CD4-positive, alpha-beta T cell (primary cell): ENCODE measurements at regions not wholly inside any gene's neighbourhood (a gene's known extent, or its start where the extent isn't known, plus 50 kb on each side); places are given as distances from the start of the nearest gene placed in this dataset.

Experiments used
- ATAC-seq: fragments of 200-7000 bp; cut with Tn5 transposase; one replicate; pipeline ENCODE4 v1.10.0; 2022; ENCODE audit warnings: mild to moderate bottlenecking; ENCODE audit not compliant: poor library complexity
- CTCF ChIA-PET: fragments of 350-600 bp; sonication (Branson Sonifier 250); formaldehyde crosslinking; loops from one replicate; lab custom pipeline; 2021; ENCODE audit warnings: antibody characterized with exemption, inconsistent platforms; lab: Charles Lee
- POLR2A ChIA-PET: fragments of 350-600 bp; sonication (Branson Sonifier 250); formaldehyde crosslinking; loops from one replicate; lab custom pipeline; 2021; ENCODE audit warnings: antibody characterized with exemption, inconsistent platforms; lab: Charles Lee
- DNase-seq, 14 experiments: peaks; one replicate each; pipeline ENCODE4 v3.0.0-alpha.2; 2013 to 2020; ENCODE audit warnings: mixed read lengths in 2 of 14
- H3K27ac ChIP-seq, 2 donors: one replicate each; pipeline versions ENCODE4 v1.5.1 to v1.7.0; 2013; ENCODE audit warnings: low read length in 2 of 2, low read depth in 1 of 2, mild to moderate bottlenecking in 1 of 2
- H3K27me3 ChIP-seq, 2 experiments: 1 replicate in 1 of 2; 2 replicates in 1 of 2; pipeline versions ENCODE4 v1.6.1 to v1.7.0; 2013; ENCODE audit warnings: low read length in 2 of 2, control low read depth in 1 of 2, mild to moderate bottlenecking in 1 of 2, moderate library complexity in 1 of 2; ENCODE audit not compliant: insufficient read depth in 2 of 2, control insufficient read depth in 1 of 2
- H3K36me3 ChIP-seq: one replicate; pipeline ENCODE4 v1.6.1; 2013; ENCODE audit warnings: low read length, control low read depth; ENCODE audit not compliant: insufficient read depth
- H3K4me1 ChIP-seq: one replicate; pipeline ENCODE4 v1.6.1; 2013; ENCODE audit warnings: low read length, control low read depth; ENCODE audit not compliant: insufficient read depth
- H3K4me3 ChIP-seq: one replicate; pipeline ENCODE4 v1.5.1; 2013; ENCODE audit warnings: mild to moderate bottlenecking, low read length, moderate library complexity
- H3K9me3 ChIP-seq, 2 experiments: 1 replicate in 1 of 2; 2 replicates in 1 of 2; pipeline versions ENCODE4 v1.6.1 to v1.7.0; 2013; ENCODE audit warnings: low read length in 2 of 2, mild to moderate bottlenecking in 2 of 2, control low read depth in 1 of 2, moderate library complexity in 1 of 2; ENCODE audit not compliant: control insufficient read depth in 1 of 2, insufficient read depth in 1 of 2
- H3K27ac Mint-ChIP-seq: one replicate; pipeline ENCODE4 v1.8.0; 2020; ENCODE audit warnings: mixed read lengths
- H3K27me3 Mint-ChIP-seq: one replicate; pipeline ENCODE4 v1.8.0; 2021; ENCODE audit warnings: mixed read lengths
- H3K36me3 Mint-ChIP-seq: one replicate; pipeline ENCODE4 v1.8.0; 2021; ENCODE audit warnings: low read depth, mixed read lengths
- H3K4me1 Mint-ChIP-seq: one replicate; pipeline ENCODE4 v1.8.0; 2021; ENCODE audit warnings: low read depth, mixed read lengths
- H3K4me3 Mint-ChIP-seq: one replicate; pipeline ENCODE4 v1.8.0; 2020; ENCODE audit warnings: mild to moderate bottlenecking, mixed read lengths
- H3K9me3 Mint-ChIP-seq: one replicate; pipeline ENCODE4 v1.8.0; 2020; ENCODE audit warnings: mixed read lengths
- intact Hi-C, 2 experiments: fragments of 100-400 bp; cut with DNase I in 1 of 2; cut with micrococcal nuclease in 1 of 2; formaldehyde crosslinking; loops; one replicate each; pipeline versions ENCODE4 v1.15.1 to v1.9.0; 2023 to 2025; cut with DNase I, micrococcal nuclease
- TF ChIP-seq, protein P1 (sequence below): fragments of 200-600 bp; IDR thresholded peaks from one replicate; pipeline ENCODE4 v1.8.0; 2022; ENCODE audit warnings: antibody characterized with exemption, mild to moderate bottlenecking

DNA sequence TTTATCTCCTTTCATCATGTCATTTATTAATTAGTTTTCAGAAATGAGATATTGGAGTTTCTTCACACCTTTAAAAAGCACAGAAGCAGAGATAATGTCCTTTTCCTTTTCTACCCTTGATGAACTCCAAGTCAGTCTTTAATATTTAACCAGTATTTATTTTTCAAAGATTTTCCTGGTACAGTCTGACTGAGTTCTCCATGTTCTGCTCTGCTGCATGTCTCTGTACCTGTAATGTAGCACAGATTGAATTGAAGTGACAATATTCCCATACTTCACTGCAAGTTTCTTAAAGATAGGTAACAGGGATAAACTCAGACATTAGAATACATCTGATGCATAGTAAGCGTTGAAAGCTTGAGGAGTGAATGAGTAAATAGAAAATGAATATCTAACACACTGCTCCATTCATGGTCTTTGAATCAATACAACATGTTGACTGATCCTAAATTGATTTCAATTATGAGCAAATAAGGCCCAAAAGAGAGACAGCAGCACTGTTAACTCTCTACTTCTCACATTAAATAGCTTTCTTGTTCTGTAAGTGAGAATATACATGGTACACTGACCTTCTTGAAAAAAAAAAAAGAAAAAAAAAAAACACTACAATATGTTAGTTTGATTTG, 1323.6 kb upstream of the PRR20A start:
- POLR2A ChIA-PET = no interaction called here
- H3K4me1 ChIP-seq = no peaks in the 10 kb centered on the region
- CTCF ChIA-PET = no interaction called here
- no peaks in the 10 kb centered on the region for H3K27me3 ChIP-seq
- no peak overlapping the region for H3K27ac ChIP-seq
- no peak overlapping the region for H3K27ac Mint-ChIP-seq
- no peak for ATAC-seq
- H3K9me3 ChIP-seq = no peaks in the 10 kb centered on the region
- no peaks in the 10 kb centered on the region for H3K4me1 Mint-ChIP-seq
- H3K4me3 Mint-ChIP-seq = no peak overlapping the region
- DNase-seq = no peak
- intact Hi-C loops = no loop called here
- TF ChIP-seq, protein P1, sequence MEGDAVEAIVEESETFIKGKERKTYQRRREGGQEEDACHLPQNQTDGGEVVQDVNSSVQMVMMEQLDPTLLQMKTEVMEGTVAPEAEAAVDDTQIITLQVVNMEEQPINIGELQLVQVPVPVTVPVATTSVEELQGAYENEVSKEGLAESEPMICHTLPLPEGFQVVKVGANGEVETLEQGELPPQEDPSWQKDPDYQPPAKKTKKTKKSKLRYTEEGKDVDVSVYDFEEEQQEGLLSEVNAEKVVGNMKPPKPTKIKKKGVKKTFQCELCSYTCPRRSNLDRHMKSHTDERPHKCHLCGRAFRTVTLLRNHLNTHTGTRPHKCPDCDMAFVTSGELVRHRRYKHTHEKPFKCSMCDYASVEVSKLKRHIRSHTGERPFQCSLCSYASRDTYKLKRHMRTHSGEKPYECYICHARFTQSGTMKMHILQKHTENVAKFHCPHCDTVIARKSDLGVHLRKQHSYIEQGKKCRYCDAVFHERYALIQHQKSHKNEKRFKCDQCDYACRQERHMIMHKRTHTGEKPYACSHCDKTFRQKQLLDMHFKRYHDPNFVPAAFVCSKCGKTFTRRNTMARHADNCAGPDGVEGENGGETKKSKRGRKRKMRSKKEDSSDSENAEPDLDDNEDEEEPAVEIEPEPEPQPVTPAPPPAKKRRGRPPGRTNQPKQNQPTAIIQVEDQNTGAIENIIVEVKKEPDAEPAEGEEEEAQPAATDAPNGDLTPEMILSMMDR = no peak
- H3K36me3 ChIP-seq = no peaks in the 10 kb centered on the region
- H3K36me3 Mint-ChIP-seq = no peaks in the 10 kb centered on the region
- H3K4me3 ChIP-seq = no peak overlapping the region
- no peaks in the 10 kb centered on the region for H3K27me3 Mint-ChIP-seq
- H3K9me3 Mint-ChIP-seq = peaks cover 10% of the 10 kb centered on the region

DNA sequence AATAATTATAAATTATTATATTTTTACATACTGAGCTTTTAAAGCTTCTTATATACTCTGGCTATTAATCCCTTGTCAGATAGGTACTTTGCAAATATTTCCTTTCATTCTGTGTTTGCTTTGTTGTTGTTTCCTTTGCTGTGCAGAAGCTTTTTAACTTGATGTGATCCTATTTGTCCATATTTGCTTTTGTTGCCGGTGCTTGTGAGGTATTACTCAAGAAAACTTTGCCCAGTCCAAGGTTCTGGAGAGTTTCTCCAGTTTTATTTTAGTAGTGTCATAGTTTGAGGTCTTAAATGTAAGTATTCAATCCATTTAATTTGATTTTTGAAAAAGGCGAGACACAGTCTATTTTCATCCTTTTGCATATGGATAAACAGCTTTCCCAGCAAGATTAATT, 1319.9 kb upstream of the PRR20A start:
- no peak overlapping the region for H3K27ac Mint-ChIP-seq
- no peaks in the 10 kb centered on the region for H3K36me3 Mint-ChIP-seq
- H3K36me3 ChIP-seq = no peaks in the 10 kb centered on the region
- H3K27me3 ChIP-seq = no peaks in the 10 kb centered on the region
- ChIA-PET POLR2A (no interaction called here), CTCF (no interaction called here)
- peaks cover 8% of the 10 kb centered on the region for H3K9me3 Mint-ChIP-seq
- ATAC-seq = no peak
- no peaks in the 10 kb centered on the region for H3K9me3 ChIP-seq
- DNase-seq = no peak
- no peaks in the 10 kb centered on the region for H3K4me1 ChIP-seq
- no peak overlapping the region for H3K4me3 ChIP-seq
- no peaks in the 10 kb centered on the region for H3K4me1 Mint-ChIP-seq
- TF ChIP-seq, protein P1 = no peak
- H3K27ac ChIP-seq = no peak overlapping the region
- no peaks in the 10 kb centered on the region for H3K27me3 Mint-ChIP-seq
- H3K4me3 Mint-ChIP-seq = no peak overlapping the region
- intact Hi-C loops = no loop called here

DNA sequence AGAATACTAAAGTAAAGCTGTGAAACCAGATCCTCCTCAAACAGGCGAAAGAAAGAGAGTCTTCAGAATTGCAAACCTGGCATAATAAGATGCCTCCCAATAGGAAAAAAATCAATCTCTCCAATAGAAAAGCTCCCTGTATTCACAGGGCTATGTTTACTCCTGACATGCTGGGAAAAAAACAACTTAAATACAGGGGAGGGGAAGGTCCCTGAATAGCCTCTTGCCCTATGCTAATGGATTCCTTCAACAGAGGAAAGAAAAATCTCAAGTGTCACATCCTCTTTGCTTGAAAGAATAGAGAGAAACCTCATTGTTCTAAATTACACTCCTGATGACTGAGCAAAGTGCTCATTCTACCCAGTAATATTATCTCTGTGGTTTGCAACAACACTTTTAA, 1271.1 kb upstream of the PRR20A start:
- Mint-ChIP-seq H3K27me3 (no peaks in the 10 kb centered on the region), H3K4me1 (no peaks in the 10 kb centered on the region), H3K4me3 (no peak overlapping the region), H3K9me3 (peaks cover 12% of the 10 kb centered on the region), H3K36me3 (no peaks in the 10 kb centered on the region), H3K27ac (no peak overlapping the region)
- Histone ChIP-seq H3K36me3 (no peaks in the 10 kb centered on the region), H3K4me1 (no peaks in the 10 kb centered on the region), H3K27ac (no peak overlapping the region), H3K27me3 (no peaks in the 10 kb centered on the region), H3K4me3 (no peak overlapping the region), H3K9me3 (peaks cover 7 to 8% of the 10 kb centered on the region in 2 experiments)
- DNase-seq = no peak
- intact Hi-C loops = no loop called here
- ChIA-PET CTCF (no interaction called here), POLR2A (no interaction called here)
- no peak for ATAC-seq
- TF ChIP-seq, protein P1 = no peak
